HPDE6-E6E7 (cell line): ENCODE measurements at regions not wholly inside any gene's neighbourhood (a gene's known extent, or its start where the extent isn't known, plus 50 kb on each side); places are given as distances from the start of the nearest gene placed in this dataset.
A peak's percentile ranks its signal among the peaks of the same experiment; 100 is the strongest.
"Not testable (repeated sequence)": the region's sequence is repeated elsewhere in the genome, so short reads cannot be mapped to it uniquely, and the experiment has no call there.

Experiments used
- DNase-seq: peaks from one replicate; pipeline ENCODE4 v3.0.0; 2011; ENCODE audit warnings: missing footprints; ENCODE audit errors: extremely low spot score

DNA sequence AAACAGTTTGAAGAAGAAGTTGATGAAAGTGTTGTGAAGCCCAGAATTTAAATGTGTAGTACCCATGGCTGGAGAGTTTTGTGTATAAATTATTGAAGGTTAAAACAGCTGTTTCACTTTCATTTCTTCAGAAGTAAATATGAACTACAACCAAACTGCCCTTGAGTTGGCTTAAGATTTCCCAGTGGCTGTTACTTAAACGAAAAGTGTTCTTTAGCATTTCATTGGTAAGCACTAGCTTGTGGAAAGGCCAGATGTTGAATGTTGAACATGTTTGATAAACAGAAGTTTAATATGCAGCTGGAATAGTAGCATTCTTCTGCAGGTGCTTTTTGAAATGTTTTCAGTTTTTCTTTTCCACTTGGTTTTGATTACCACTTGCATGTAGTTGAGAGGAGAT, 83.2 kb upstream of the TNRC6B start:
- no peak for DNase-seq

DNA sequence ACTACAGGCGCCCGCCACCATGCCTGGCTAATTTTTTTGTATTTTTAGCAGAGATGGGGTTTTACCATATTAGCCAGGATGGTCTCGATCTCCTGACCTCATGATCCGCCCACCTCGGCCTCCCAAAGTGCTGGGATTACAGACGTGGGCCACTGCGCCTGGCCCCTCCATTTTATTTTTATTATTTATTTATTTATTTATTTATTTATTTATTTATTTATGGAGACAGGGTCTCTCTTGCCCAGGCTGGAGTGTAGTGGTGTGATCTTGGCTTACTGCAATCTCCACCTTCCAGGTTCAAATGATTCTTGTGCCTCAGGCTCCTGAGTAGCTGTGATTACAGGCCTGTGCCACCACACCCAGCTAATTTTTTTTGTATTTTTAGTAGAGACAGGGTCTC, 77.8 kb upstream of the TNRC6B start:
- DNase-seq = not testable (repeated sequence)

DNA sequence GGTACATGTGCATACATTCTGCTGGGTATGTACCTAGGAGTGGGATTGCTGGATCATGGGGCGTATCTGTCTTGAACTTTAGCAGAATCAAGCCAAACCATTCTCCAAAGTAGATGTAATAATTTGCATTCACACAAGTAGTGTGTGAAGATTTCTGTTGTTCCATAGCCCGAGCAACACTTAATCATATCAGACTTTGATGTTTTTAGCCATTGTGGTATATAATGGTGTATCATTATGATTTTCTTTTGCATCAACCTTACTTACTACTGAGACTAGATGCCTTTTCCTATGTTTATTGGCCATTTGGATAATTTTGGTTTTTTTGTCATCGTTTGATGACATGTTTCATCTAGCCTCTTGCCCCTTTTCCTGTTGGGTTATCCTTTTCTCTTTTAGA, 72.0 kb upstream of the TNRC6B start:
- DNase-seq = no peak

DNA sequence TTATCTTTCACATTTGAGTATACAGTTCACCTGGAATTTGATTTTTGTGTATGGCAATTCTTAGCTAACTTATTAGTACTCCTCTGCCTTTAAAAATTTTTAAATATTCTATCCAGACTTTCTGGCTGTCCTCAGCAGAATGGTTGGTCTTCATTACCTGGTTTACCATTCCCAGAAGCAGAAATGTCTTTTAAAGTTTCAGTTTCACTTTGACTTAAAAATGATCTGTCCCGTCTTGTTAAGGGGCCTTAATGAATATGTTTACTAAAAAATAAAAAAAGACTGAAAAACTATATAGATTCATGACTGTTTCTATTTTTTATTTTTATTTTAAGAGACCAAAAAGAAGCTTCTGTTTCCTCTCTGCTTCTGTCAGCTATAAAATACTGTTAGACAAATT, 70.5 kb upstream of the TNRC6B start:
- no peak for DNase-seq

DNA sequence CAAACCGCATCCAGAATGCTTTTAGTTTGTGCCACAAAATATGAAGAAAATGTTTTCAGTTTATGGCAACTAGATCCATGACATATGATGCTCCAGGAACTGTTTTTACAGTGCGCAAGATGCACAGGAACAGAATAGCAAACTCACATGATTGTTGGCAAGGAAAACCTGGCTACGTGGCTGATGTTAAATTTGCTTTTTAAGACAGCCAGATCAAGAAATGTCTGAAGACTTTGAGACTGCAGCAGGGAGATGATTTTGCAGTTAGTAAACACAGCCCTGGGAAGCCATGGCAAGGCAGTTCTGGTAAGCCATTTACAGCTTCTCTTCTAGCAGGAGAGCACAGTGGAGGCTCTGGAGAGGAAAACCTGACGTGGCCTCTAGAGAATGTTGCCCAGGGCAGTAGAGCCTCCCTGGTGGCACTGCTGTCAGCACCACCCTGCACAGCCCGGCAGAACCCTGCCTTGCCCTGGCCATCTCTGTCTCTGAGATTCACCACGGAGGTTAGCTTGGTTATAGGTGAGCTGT, 69.8 kb upstream of the TNRC6B start:
- DNase-seq = peak; percentile 9

DNA sequence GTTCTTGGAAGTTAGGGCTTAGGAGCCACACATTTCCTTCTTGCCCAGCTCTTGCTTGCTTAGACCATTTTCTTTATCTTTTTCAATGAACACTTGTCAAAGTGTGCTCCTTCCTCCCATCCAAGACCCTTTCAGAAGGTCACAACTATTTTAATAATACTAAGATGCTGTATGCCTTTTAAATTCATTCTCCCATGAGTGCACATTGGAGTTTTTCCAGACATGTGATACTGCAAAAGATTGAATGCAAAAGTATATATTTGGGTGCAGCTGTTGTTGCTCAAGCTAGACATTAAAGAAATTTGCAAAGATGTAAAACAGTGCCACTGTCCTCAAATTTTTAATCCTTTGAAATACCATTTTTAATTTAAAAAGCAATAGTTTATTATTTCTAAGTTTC, 69.3 kb upstream of the TNRC6B start:
- DNase-seq = no peak

DNA sequence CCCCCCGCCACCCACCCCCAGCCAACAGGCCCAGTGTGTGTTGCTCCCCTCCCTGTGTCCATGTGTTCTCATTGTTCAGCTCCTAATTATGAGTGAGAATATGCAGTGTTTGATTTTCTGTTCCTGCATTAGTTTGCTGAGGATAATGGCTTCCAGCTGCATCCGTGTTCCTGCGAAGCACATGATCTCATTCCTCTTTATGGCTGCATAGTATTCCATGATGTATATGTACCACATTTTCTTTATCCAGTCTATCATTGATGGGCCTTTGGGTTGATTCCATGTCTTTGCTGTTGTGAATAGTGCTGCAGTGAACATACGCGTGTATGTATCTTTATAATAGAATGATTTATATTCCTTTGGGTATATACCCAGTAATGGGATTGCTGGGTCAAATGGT, 68.8 kb upstream of the TNRC6B start:
- DNase-seq = not testable (repeated sequence)

DNA sequence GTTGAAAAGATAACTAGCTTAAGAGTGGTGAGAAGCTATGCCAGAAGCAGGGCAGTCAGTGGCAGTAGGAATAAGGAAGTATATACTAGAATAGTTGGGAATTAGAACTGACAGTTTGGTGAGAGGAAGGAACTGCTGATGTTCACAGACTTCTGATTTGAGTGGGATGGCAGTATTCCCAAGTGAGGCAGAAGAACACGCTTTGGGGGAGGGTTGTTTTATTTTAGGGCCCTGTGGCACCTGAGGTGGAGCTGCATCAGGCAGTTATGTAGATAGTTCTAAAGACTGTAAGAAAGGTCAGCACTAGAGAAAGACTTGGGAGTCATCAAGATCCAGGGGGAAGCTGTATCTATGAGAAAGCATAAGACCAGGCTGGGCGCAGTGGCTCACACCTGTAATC, 66.3 kb upstream of the TNRC6B start:
- no peak for DNase-seq

DNA sequence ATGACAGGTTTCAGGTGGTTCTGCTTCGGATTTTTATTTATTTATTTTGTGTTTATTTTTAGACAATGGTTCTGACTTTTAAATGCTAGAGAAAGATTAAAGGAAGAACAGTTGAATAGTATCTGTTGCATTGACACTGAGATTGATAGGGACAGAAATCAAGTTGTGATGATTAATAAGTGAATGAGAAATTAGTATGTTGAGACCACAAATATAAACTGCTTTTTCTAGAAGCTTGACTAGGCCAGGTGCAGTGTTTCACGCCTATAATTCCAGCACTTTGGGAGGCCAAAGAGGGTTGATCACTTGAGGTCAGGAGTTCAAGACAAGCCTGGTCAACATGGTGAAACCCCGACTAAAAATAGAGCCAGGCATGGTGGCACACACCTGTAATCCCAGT, 65.1 kb upstream of the TNRC6B start:
- DNase-seq = no peak

DNA sequence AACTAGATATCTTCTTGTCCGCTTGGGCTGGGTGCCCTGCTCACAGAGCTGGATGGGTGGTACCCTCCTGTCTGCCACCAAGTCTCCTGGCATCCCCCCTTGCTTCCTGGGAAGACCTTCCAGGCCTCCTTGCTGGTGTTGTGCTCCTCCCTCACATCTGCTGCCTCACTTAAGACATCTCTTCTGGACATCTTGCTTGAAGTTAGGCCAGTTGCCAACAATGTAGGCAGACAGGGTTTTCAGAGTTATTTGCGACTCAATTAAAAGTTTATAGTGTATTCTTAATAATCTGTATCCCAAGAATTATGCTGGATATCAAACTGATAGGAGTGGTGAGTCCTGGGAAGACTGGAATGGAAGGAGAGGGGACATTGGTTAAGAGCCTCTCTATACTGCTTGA, 64.0 kb upstream of the TNRC6B start:
- no peak for DNase-seq

DNA sequence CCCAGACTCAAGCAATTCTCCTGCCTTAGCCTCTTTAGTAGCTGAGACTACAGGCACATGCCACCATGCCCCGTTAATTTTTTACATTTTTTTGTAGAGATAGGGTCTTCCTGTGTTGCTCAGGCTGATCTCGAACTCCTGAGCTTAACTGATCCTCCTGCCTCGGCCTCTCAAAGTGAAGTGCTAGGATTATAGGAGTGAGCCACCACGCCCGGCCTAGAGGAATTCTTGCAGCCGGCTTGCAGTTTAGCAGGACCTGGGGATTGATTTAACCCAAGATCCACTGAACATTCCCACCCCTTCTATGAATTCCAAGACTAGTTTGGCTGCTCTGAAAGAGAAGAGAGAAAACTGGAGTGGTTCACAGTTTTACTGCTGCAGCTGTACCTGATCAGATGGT, 63.3 kb upstream of the TNRC6B start:
- DNase-seq = no peak

DNA sequence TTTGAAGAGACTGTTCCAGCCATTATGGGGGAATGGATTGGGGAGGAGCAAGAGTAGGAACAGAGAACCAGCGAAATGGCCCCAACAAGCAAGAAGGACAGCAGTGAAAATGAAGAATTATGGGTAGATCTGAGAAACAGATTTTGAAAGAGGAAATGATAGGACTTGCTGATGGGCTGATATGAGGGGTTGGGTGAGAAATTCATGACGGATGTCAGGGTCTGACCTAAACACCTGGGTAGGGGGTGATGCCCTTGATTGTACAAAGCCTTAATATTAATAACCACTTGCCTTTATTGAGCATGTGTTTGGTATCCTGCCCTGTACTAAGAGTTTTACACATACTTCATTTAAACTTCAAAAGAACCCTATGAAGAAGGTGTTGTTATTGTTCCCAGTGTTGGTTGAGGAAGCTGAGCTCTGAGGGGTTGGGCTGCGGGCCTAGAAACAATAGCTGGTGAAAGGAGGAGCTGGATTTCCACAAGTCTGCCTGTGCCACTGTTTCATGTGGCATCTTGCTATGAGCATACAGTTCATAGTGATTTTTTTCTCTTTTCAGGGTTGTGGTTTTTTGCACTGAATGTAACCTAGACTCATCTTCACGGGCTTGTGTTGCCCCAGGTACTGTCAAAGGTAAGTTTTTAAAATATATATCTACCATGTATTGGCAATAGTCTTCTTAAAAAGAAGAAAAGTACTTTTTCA, 61.1 kb upstream of the TNRC6B start:
- no peak for DNase-seq

DNA sequence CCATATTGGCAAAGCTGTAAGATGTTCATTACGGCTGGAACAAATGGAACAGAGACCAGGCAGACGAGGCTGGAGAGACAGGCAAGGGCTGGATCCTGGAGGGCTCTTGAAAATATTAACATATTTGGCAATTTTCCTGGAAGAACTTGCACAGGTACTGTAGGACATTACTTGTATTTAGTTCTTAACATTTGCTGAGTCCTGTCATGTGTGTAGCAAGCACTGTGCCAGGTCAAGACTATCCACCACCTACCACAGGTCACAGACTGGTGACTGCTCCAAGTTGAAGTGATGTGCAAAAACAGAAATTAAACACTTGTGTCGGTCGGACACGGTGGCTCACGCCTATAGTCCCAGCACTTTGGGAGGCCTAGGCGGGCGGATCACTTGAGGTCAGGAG, 58.7 kb upstream of the TNRC6B start:
- DNase-seq = no peak

DNA sequence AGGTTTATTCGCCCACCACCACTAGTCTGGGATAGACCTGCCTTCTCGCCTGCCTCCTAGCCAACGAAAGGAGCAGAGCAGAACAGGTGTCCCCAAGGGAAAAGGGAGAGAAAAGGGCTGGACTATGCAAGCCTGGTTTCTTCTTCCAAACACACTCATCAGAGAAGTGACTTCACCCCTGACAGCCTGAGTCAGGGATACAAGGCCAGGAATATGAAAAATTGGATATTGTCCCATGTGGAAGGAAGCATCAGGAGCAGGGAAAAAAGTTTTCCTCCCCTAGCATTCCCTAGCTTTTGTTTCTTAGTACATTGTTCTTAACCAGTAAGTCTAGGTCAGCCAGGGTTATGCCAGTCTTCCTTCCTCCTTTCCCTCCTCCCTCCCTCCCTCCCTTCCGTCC, 56.9 kb upstream of the TNRC6B start:
- no peak for DNase-seq

DNA sequence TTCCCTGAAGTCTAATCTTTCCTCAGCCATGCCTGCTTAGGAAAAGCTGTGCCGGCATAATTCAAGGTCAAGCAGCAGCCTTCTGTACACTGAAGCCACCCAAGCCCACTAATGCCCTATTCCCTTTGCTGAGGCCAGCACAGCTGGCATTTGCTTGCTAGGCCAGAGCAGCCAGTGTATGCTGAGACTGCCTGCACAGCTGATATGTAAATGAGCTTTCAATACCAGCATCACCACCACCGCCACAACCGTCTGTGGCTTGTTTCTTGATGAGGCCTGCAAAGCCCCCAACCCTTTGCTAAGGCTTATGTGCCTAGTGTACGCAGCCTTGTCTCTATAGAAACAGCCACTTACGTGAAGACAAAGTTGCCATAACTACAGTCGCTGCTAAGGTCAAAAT, 56.3 kb upstream of the TNRC6B start:
- DNase-seq = no peak

DNA sequence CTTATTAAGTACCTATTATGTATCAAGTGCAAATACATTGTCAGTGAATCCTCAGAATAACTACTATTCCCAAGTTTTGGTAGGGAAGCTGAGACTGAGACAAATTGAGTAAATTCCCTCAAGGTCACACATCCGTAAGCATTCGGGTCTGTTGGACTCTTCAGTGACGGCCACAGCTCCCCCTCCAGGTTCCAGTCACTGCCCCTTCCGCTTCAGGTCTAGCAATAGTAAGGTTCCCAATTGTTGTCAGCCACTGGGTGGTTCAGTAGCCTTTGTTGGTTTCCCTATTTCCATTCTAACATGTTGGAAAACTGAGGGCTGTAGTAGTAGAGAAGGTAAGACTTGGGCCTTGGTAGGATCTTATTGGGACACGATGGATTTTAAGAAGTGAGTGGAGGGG, 54.9 kb upstream of the TNRC6B start:
- DNase-seq = no peak

DNA sequence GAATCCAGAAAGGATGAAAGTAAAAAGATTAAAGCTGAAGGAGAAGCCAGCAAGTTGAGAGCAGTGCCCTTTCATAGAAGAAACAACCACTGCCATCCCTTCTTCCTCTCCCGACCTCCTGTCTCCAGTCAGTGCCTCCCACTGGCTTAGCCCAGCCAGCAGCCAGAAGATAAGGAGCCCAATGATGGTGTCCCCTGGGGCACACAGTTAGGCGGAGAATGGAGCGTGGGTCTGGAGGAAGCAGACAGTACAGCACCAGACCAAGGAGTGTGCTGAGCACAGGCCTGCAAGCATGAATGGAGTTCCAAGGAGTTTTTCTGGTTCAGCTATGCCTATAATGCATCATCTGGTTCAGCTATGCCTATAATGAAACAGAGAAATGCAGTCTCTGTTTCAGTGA, 54.3 kb upstream of the TNRC6B start:
- DNase-seq = no peak
